Neural progenitor cell (in vitro differentiated cells): ENCODE measurements at regions not wholly inside any gene's neighbourhood (a gene's known extent, or its start where the extent isn't known, plus 50 kb on each side); places are given as distances from the start of the nearest gene placed in this dataset.
"Not testable (repeated sequence)": the region's sequence is repeated elsewhere in the genome, so short reads cannot be mapped to it uniquely, and the experiment has no call there.

ENCODE experiments used
- DNase-seq: peaks from one replicate; pipeline ENCODE4 v3.0.0-alpha.2; 2016; ENCODE audit warnings: low spot score
- H2AFZ ChIP-seq: fragments of 200-600 bp; sonication (generic); replicated peaks from 2 replicates; pipeline ENCODE4 v1.6.1; 2016; ENCODE audit warnings: antibody characterized with exemption
- H3F3A ChIP-seq: fragments of 200-600 bp; sonication (generic); 2 replicates; pipeline ENCODE4 v1.6.1; 2016; ENCODE audit warnings: antibody characterized with exemption, low read depth
- H3K27ac ChIP-seq: fragments of 200-600 bp; sonication (generic); 2 replicates; pipeline ENCODE4 v1.5.1; 2016; ENCODE audit warnings: mild to moderate bottlenecking
- H3K27me3 ChIP-seq: fragments of 200-600 bp; sonication (generic); 2 replicates; pipeline ENCODE4 v1.6.1; 2016; ENCODE audit warnings: mild to moderate bottlenecking, moderate library complexity
- H3K36me3 ChIP-seq: fragments of 200-600 bp; sonication (generic); 2 replicates; pipeline ENCODE4 v1.5.1; 2016
- H3K4me1 ChIP-seq: fragments of 200-600 bp; sonication (generic); 2 replicates; pipeline ENCODE4 v1.6.1; 2016; ENCODE audit warnings: mixed run types
- H3K4me2 ChIP-seq: fragments of 200-600 bp; sonication (generic); 2 replicates; pipeline ENCODE4 v1.6.1; 2016
- H3K4me3 ChIP-seq: fragments of 200-600 bp; sonication (generic); 2 replicates; pipeline ENCODE4 v1.5.1; 2016
- H3K79me2 ChIP-seq: fragments of 200-600 bp; sonication (generic); 2 replicates; pipeline ENCODE4 v1.6.1; 2016; ENCODE audit warnings: low read depth
- H3K9ac ChIP-seq: fragments of 200-600 bp; sonication (generic); 2 replicates; pipeline ENCODE4 v1.6.1; 2016
- H3K9me3 ChIP-seq: fragments of 200-600 bp; sonication (generic); 2 replicates; pipeline ENCODE4 v1.5.1; 2016; ENCODE audit warnings: low read depth
- H4K20me1 ChIP-seq: fragments of 200-600 bp; sonication (generic); 2 replicates; pipeline ENCODE4 v1.6.1; 2016; ENCODE audit warnings: low read depth
- H3K27ac Mint-ChIP-seq: 3 replicates; pipeline ENCODE4 v1.8.0; 2021; ENCODE audit warnings: mixed read lengths
- H3K27me3 Mint-ChIP-seq: 2 replicates; pipeline ENCODE4 v1.8.0; 2022; ENCODE audit warnings: low read depth, mild to moderate bottlenecking, inconsistent platforms, moderate library complexity, mixed read lengths; ENCODE audit not compliant: insufficient read depth
- H3K36me3 Mint-ChIP-seq: 3 replicates; pipeline ENCODE4 v1.8.0; 2021; ENCODE audit warnings: mixed read lengths
- H3K4me1 Mint-ChIP-seq: 3 replicates; pipeline ENCODE4 v1.8.0; 2021; ENCODE audit warnings: mixed read lengths
- H3K4me3 Mint-ChIP-seq: 3 replicates; pipeline ENCODE4 v1.8.0; 2021; ENCODE audit warnings: mild to moderate bottlenecking, moderate library complexity, mixed read lengths
- H3K9me3 Mint-ChIP-seq: 3 replicates; pipeline ENCODE4 v1.8.0; 2020; ENCODE audit warnings: mixed read lengths
- CTCF ChIP-seq: fragments of 200-600 bp; sonication (generic); IDR thresholded peaks from 2 replicates; pipeline ENCODE4 v1.5.1; 2017; ENCODE audit warnings: antibody characterized with exemption, mild to moderate bottlenecking
- EZH2 ChIP-seq: fragments of 200-600 bp; sonication (generic); IDR thresholded peaks from 2 replicates; pipeline ENCODE4 v1.6.1; 2017; ENCODE audit warnings: antibody characterized with exemption, mild to moderate bottlenecking, moderate library complexity
- EZH2phosphoT487 ChIP-seq: fragments of 200-600 bp; sonication (generic); IDR thresholded peaks from 2 replicates; pipeline ENCODE4 v1.6.1; 2017; ENCODE audit warnings: antibody characterized with exemption

- H3K27ac ChIP-seq: no peak overlapping the region
- H4K20me1 ChIP-seq: no peaks in the 10 kb centered on the region
- no peaks in the 10 kb centered on the region for H3K27me3 Mint-ChIP-seq
These were observed 105.7 kb upstream of the ZEB2 start for GRCh38 chr2:144625626-144626025.

GRCh38 chr2:144625226-144625625 is 105.3 kb upstream of the ZEB2 start:
- Histone ChIP-seq H3F3A (no peaks in the 10 kb centered on the region), H3K36me3 (no peaks in the 10 kb centered on the region), H3K4me3 (no peak overlapping the region), H3K4me1 (no peaks in the 10 kb centered on the region), H3K27me3 (no peaks in the 10 kb centered on the region), H3K79me2 (no peaks in the 10 kb centered on the region), H2AFZ (no peak overlapping the region), H4K20me1 (no peaks in the 10 kb centered on the region), H3K27ac (no peak overlapping the region), H3K4me2 (no peak overlapping the region), H3K9me3 (no peaks in the 10 kb centered on the region), H3K9ac (no peak overlapping the region)
- no peak overlapping the region for H3K4me3 Mint-ChIP-seq
- H3K9me3 Mint-ChIP-seq: peaks cover 2% of the 10 kb centered on the region
- DNase-seq: no peak
- no peaks in the 10 kb centered on the region for H3K36me3 Mint-ChIP-seq
- H3K27ac Mint-ChIP-seq: no peak overlapping the region
- H3K4me1 Mint-ChIP-seq: no peaks in the 10 kb centered on the region
- TF ChIP-seq CTCF (no peak), EZH2phosphoT487 (no peak), EZH2 (no peak)
- H3K27me3 Mint-ChIP-seq: no peaks in the 10 kb centered on the region

More at GRCh38 chr2:144625626-144626025, 105.7 kb upstream of the ZEB2 start:
- peaks cover 2% of the 10 kb centered on the region for H3K9me3 Mint-ChIP-seq
- H3K4me3 Mint-ChIP-seq: no peak overlapping the region
- Histone ChIP-seq H3K4me2 (no peak overlapping the region), H3K4me3 (no peak overlapping the region), H3K79me2 (no peaks in the 10 kb centered on the region), H3K4me1 (no peaks in the 10 kb centered on the region), H3F3A (no peaks in the 10 kb centered on the region), H3K9me3 (no peaks in the 10 kb centered on the region), H2AFZ (no peak overlapping the region), H3K36me3 (no peaks in the 10 kb centered on the region), H3K27me3 (no peaks in the 10 kb centered on the region), H3K9ac (no peak overlapping the region)
- DNase-seq: no peak
- no peak overlapping the region for H3K27ac Mint-ChIP-seq
- H3K4me1 Mint-ChIP-seq: no peaks in the 10 kb centered on the region
- H3K36me3 Mint-ChIP-seq: no peaks in the 10 kb centered on the region
- TF ChIP-seq EZH2: no peak
- no peak for TF ChIP-seq CTCF
- no peak for TF ChIP-seq EZH2phosphoT487

GRCh38 chr2:144624451-144624850 is 104.5 kb upstream of the ZEB2 start:
- Histone ChIP-seq H3K27me3 (no peaks in the 10 kb centered on the region), H2AFZ (no peak overlapping the region), H3K79me2 (no peaks in the 10 kb centered on the region), H3K9me3 (no peaks in the 10 kb centered on the region), H3F3A (no peaks in the 10 kb centered on the region), H3K9ac (no peak overlapping the region), H3K4me1 (no peaks in the 10 kb centered on the region), H3K4me2 (no peak overlapping the region), H3K4me3 (no peak overlapping the region), H3K36me3 (no peaks in the 10 kb centered on the region), H4K20me1 (no peaks in the 10 kb centered on the region), H3K27ac (no peak overlapping the region)
- TF ChIP-seq EZH2phosphoT487 (no peak), EZH2 (no peak), CTCF (no peak)
- no peak overlapping the region for H3K4me3 Mint-ChIP-seq
- no peak overlapping the region for H3K27ac Mint-ChIP-seq
- H3K36me3 Mint-ChIP-seq: no peaks in the 10 kb centered on the region
- DNase-seq: no peak
- no peaks in the 10 kb centered on the region for H3K4me1 Mint-ChIP-seq
- no peaks in the 10 kb centered on the region for H3K27me3 Mint-ChIP-seq
- peaks cover 2% of the 10 kb centered on the region for H3K9me3 Mint-ChIP-seq

- H3K4me3 ChIP-seq, H3K27ac ChIP-seq, H3K4me1 ChIP-seq, H3K36me3 Mint-ChIP-seq, H3K27ac Mint-ChIP-seq, H3K4me2 ChIP-seq, H3K27me3 ChIP-seq, H3F3A ChIP-seq, H3K9me3 ChIP-seq, H3K9me3 Mint-ChIP-seq, H4K20me1 ChIP-seq, H3K4me3 Mint-ChIP-seq, H3K79me2 ChIP-seq, H3K27me3 Mint-ChIP-seq, H3K4me1 Mint-ChIP-seq, H3K9ac ChIP-seq, H3K36me3 ChIP-seq, H2AFZ ChIP-seq, DNase-seq: not testable (repeated sequence)
These were observed 102.5 kb upstream of the ZEB2 start for GRCh38 chr2:144622373-144622772.
